Neural cell (in vitro differentiated cells): ENCODE measurements at regions not wholly inside any gene's neighbourhood (a gene's known extent, or its start where the extent isn't known, plus 50 kb on each side); places are given as distances from the start of the nearest gene placed in this dataset.

Experiments used
- H2AFZ ChIP-seq: fragments of 200-600, 300-800 bp; sonication (generic), shearing (Covaris generic); 2 replicates; pipeline ENCODE4 v1.6.0; 2014; ENCODE audit warnings: low read depth, mild to moderate bottlenecking, antibody characterized with exemption, low read length, moderate library complexity
- H3F3A ChIP-seq: fragments of 200-600 bp; shearing (Covaris generic); 2 replicates; pipeline ENCODE4 v1.6.1; 2016; ENCODE audit warnings: mild to moderate bottlenecking, moderate library complexity, mixed read lengths, antibody characterized with exemption, low read length; ENCODE audit not compliant: insufficient read depth, poor library complexity, severe bottlenecking
- H3K27ac ChIP-seq: fragments of 200-600, 300-800 bp; sonication (generic), shearing (Covaris generic); 2 replicates; pipeline ENCODE4 v1.5.1; 2014; ENCODE audit warnings: mild to moderate bottlenecking, low read length, moderate library complexity
- H3K27me3 ChIP-seq: fragments of 300-800, 200-600 bp; sonication (generic), shearing (Covaris generic); 2 replicates; pipeline ENCODE4 v1.6.0; 2014; ENCODE audit warnings: mild to moderate bottlenecking, low read depth, low read length, moderate library complexity; ENCODE audit not compliant: insufficient read depth
- H3K36me3 ChIP-seq: fragments of 300-800, 200-600 bp; sonication (generic), shearing (Covaris generic); 2 replicates; pipeline ENCODE4 v1.5.1; 2014; ENCODE audit warnings: mild to moderate bottlenecking, antibody characterized with exemption, low read length, moderate library complexity; ENCODE audit not compliant: insufficient read depth
- H3K4me2 ChIP-seq: fragments of 300-800, 200-600 bp; sonication (generic), shearing (Covaris generic); 2 replicates; pipeline ENCODE4 v1.6.0; 2014; ENCODE audit warnings: mild to moderate bottlenecking, low read length
- H3K4me3 ChIP-seq: fragments of 300-800, 200-600 bp; sonication (generic), shearing (Covaris generic); 2 replicates; pipeline ENCODE4 v1.5.1; 2014; ENCODE audit warnings: mild to moderate bottlenecking, low read length, moderate library complexity
- H3K79me2 ChIP-seq: fragments of 200-600 bp; shearing (Covaris generic); replicated peaks from 2 replicates; pipeline ENCODE4 v1.6.0; 2014; ENCODE audit warnings: mild to moderate bottlenecking, low read length, moderate library complexity; ENCODE audit not compliant: insufficient read depth
- H3K9ac ChIP-seq: fragments of 300-800, 200-600 bp; sonication (generic), shearing (Covaris generic); 2 replicates; pipeline ENCODE4 v1.6.1; 2016; ENCODE audit warnings: mild to moderate bottlenecking, low read length, mixed read lengths
- H3K9me2 ChIP-seq: fragments of 200-600 bp; shearing (Covaris generic); 2 replicates; pipeline ENCODE4 v1.6.1; 2016; ENCODE audit warnings: mild to moderate bottlenecking, low read length, mixed read lengths; ENCODE audit not compliant: insufficient read depth
- H3K9me3 ChIP-seq: fragments of 200-600, 300-800 bp; sonication (generic), shearing (Covaris generic); 2 replicates; pipeline ENCODE4 v1.6.1; 2016; ENCODE audit warnings: mild to moderate bottlenecking, mixed run types, low read length, moderate library complexity, mixed read lengths
- H4K20me1 ChIP-seq: fragments of 200-600 bp; shearing (Covaris generic); 2 replicates; pipeline ENCODE4 v1.6.1; 2016; ENCODE audit warnings: mild to moderate bottlenecking, mixed run types; ENCODE audit not compliant: insufficient read depth
- EP300 ChIP-seq: fragments of 450-650 bp; conservative IDR thresholded peaks from 2 replicates; pipeline ENCODE4 v1.6.1; 2014; ENCODE audit warnings: antibody characterized with exemption, mild to moderate bottlenecking, moderate library complexity; ENCODE audit not compliant: poor library complexity, severe bottlenecking
- EZH2 ChIP-seq: fragments of 200-600, 300-800 bp; shearing (Covaris generic), sonication (generic); IDR thresholded peaks from 2 replicates; pipeline ENCODE4 v1.6.1; 2014; ENCODE audit warnings: antibody characterized with exemption, low read length, borderline replicate concordance, mild to moderate bottlenecking; ENCODE audit not compliant: insufficient read depth, poor library complexity, severe bottlenecking
- MXI1 ChIP-seq: fragments of 450-650 bp; conservative IDR thresholded peaks from 2 replicates; pipeline ENCODE4 v1.6.1; 2014; ENCODE audit warnings: antibody characterized with exemption, mild to moderate bottlenecking; ENCODE audit not compliant: poor library complexity, severe bottlenecking
- POLR2AphosphoS5 ChIP-seq: IDR thresholded peaks from 2 replicates; pipeline ENCODE4 v1.6.1; 2012
- RAD21 ChIP-seq: fragments of 450-650 bp; conservative IDR thresholded peaks from 2 replicates; pipeline ENCODE4 v1.6.1; 2014; ENCODE audit warnings: antibody characterized with exemption, mild to moderate bottlenecking, moderate library complexity
- SMC3 ChIP-seq: fragments of 450-650 bp; conservative IDR thresholded peaks from 2 replicates; pipeline ENCODE4 v1.6.1; 2014; ENCODE audit warnings: antibody characterized with exemption, mild to moderate bottlenecking, moderate library complexity; ENCODE audit not compliant: poor library complexity
- TAF1 ChIP-seq: IDR thresholded peaks from 2 replicates; pipeline ENCODE4 v1.6.1; 2012; ENCODE audit warnings: low read depth
- TF ChIP-seq, protein P1 (sequence below): IDR thresholded peaks from 2 replicates; pipeline ENCODE4 v1.6.1; 2012; ENCODE audit warnings: borderline replicate concordance
- TF ChIP-seq, protein P2 (sequence below): fragments of 450-650 bp; IDR thresholded peaks from 2 replicates; pipeline ENCODE4 v1.5.1; 2014; ENCODE audit warnings: antibody characterized with exemption, mild to moderate bottlenecking, moderate library complexity; ENCODE audit not compliant: poor library complexity, severe bottlenecking

DNA sequence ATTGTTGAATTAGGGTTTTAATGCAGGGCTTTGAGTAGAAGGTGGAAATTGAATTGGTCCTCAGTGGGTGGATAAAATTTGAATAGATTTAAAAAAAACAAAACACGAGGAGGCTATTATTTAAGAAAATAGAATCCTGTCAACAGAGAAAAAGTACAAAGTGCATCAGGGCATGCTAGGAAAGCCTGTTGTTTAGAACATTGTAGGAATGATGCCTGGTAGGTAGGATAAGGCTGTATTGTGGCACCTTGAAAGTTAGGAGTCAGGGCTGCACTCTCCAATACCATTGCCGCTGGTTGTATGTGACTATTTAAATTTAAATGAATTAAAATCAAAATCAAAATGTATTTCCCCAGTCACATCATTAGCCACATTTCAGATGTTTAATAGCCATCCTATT, 363.9 kb downstream of the UTRN start:
- TF ChIP-seq EZH2 (no peak), RAD21 (no peak), EP300 (no peak), TAF1 (no peak), MXI1 (no peak), SMC3 (no peak), POLR2AphosphoS5 (no peak)
- TF ChIP-seq, protein P1, sequence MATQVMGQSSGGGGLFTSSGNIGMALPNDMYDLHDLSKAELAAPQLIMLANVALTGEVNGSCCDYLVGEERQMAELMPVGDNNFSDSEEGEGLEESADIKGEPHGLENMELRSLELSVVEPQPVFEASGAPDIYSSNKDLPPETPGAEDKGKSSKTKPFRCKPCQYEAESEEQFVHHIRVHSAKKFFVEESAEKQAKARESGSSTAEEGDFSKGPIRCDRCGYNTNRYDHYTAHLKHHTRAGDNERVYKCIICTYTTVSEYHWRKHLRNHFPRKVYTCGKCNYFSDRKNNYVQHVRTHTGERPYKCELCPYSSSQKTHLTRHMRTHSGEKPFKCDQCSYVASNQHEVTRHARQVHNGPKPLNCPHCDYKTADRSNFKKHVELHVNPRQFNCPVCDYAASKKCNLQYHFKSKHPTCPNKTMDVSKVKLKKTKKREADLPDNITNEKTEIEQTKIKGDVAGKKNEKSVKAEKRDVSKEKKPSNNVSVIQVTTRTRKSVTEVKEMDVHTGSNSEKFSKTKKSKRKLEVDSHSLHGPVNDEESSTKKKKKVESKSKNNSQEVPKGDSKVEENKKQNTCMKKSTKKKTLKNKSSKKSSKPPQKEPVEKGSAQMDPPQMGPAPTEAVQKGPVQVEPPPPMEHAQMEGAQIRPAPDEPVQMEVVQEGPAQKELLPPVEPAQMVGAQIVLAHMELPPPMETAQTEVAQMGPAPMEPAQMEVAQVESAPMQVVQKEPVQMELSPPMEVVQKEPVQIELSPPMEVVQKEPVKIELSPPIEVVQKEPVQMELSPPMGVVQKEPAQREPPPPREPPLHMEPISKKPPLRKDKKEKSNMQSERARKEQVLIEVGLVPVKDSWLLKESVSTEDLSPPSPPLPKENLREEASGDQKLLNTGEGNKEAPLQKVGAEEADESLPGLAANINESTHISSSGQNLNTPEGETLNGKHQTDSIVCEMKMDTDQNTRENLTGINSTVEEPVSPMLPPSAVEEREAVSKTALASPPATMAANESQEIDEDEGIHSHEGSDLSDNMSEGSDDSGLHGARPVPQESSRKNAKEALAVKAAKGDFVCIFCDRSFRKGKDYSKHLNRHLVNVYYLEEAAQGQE, result no peak
- TF ChIP-seq, protein P2, sequence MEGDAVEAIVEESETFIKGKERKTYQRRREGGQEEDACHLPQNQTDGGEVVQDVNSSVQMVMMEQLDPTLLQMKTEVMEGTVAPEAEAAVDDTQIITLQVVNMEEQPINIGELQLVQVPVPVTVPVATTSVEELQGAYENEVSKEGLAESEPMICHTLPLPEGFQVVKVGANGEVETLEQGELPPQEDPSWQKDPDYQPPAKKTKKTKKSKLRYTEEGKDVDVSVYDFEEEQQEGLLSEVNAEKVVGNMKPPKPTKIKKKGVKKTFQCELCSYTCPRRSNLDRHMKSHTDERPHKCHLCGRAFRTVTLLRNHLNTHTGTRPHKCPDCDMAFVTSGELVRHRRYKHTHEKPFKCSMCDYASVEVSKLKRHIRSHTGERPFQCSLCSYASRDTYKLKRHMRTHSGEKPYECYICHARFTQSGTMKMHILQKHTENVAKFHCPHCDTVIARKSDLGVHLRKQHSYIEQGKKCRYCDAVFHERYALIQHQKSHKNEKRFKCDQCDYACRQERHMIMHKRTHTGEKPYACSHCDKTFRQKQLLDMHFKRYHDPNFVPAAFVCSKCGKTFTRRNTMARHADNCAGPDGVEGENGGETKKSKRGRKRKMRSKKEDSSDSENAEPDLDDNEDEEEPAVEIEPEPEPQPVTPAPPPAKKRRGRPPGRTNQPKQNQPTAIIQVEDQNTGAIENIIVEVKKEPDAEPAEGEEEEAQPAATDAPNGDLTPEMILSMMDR, result no peak
- Histone ChIP-seq H3K36me3 (no peaks in the 10 kb centered on the region), H3K79me2 (no peaks in the 10 kb centered on the region), H3F3A (no peaks in the 10 kb centered on the region), H3K4me3 (no peak overlapping the region), H3K9me3 (no peaks in the 10 kb centered on the region), H3K4me2 (no peak overlapping the region), H4K20me1 (no peaks in the 10 kb centered on the region), H3K27ac (no peak overlapping the region), H2AFZ (no peak overlapping the region), H3K9me2 (no peaks in the 10 kb centered on the region), H3K9ac (no peak overlapping the region), H3K27me3 (no peaks in the 10 kb centered on the region)

DNA sequence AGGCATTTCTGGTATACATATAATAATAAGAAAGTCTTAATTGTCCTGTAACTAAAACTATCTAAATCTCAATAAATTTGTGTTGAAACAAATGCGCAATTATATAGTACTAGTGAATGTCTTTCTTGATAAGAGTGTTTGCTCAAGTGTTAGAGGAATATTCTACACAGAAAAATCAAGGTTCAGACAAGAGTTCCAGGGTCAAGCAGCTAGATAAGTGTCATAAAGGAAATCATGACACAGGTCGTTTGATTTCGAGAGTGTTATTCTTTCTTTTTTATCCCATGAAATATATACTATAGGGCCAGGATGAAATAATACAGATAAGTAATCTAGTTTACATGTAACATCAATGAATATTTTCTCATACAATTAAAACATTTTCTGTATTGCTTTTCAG, 366.1 kb downstream of the UTRN start:
- H3K4me3 ChIP-seq, result no peak overlapping the region
- no peaks in the 10 kb centered on the region for H3K27me3 ChIP-seq
- no peaks in the 10 kb centered on the region for H3K36me3 ChIP-seq
- TF ChIP-seq, protein P2, result no peak
- TF ChIP-seq EZH2, result no peak
- TF ChIP-seq EP300, result no peak
- TF ChIP-seq TAF1, result no peak
- no peak for TF ChIP-seq POLR2AphosphoS5
- no peak for TF ChIP-seq SMC3
- TF ChIP-seq, protein P1, result no peak
- TF ChIP-seq MXI1, result no peak
- TF ChIP-seq RAD21, result no peak
- H3K4me2 ChIP-seq, result no peak overlapping the region
- no peaks in the 10 kb centered on the region for H3K9me2 ChIP-seq
- no peaks in the 10 kb centered on the region for H3K79me2 ChIP-seq
- H3K9ac ChIP-seq, result no peak overlapping the region
- H4K20me1 ChIP-seq, result no peaks in the 10 kb centered on the region
- peaks cover 3% of the 10 kb centered on the region for H3F3A ChIP-seq
- H3K9me3 ChIP-seq, result no peaks in the 10 kb centered on the region
- no peak overlapping the region for H2AFZ ChIP-seq
- H3K27ac ChIP-seq, result no peak overlapping the region
